Fibroblast of the aortic adventitia (primary cell): ENCODE measurements at regions not wholly inside any gene's neighbourhood (a gene's known extent, or its start where the extent isn't known, plus 50 kb on each side); places are given as distances from the start of the nearest gene placed in this dataset.

Experiments used
- DNase-seq: peaks from one replicate; pipeline ENCODE4 v3.0.0-alpha.2; 2010; ENCODE audit warnings: low read depth
- H3K4me3 ChIP-seq: 2 replicates; pipeline ENCODE4 v1.5.1; 2011; ENCODE audit warnings: low read depth, mild to moderate bottlenecking, control low read depth, low read length, moderate library complexity
- CTCF ChIP-seq: IDR thresholded peaks from 2 replicates; pipeline ENCODE4 v1.5.1; 2011; ENCODE audit warnings: mild to moderate bottlenecking, low read length, control low read depth, inconsistent platforms; ENCODE audit not compliant: insufficient read depth

DNA sequence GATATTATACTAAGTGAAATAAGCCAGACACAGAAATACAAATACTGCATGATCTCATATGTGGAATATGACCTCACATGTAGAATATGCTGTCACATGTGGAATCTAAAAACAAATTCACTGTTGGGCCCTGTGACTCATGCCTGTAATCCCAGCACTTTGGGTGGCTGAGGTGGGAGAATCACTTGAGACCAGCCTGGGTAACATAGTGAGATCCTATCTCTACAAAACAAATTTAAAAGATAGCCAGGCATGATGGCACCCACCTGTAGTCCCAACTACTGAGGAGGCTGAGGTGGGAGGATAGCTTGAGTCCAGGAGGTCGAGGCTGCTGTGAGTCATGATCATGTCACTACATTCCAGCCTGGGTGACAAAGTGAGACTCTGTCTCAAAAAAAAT lies 160.3 kb downstream of the PTEN start:
- DNase-seq = no peak
- no peak overlapping the region for H3K4me3 ChIP-seq
- no peak for TF ChIP-seq CTCF

DNA sequence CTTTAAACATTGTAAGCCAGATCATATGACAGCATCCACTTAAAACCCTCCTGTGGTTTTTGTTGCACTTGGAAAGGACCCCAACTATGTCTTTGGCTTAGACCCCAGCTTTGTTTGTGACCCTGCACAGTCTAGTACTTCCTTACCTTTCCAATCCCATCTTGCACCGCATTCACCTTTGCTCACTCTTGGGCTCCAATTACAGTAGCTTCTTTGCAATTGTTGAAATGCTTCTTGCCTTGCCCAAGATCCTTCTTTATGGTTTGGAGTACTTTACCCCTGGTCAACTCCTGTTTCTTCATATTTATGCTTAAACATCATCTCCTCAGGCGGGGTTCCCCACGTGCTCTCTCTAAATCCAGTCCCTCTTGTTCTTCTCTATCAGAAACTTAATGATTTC lies 162.6 kb downstream of the PTEN start:
- TF ChIP-seq CTCF = no peak
- DNase-seq = no peak

DNA sequence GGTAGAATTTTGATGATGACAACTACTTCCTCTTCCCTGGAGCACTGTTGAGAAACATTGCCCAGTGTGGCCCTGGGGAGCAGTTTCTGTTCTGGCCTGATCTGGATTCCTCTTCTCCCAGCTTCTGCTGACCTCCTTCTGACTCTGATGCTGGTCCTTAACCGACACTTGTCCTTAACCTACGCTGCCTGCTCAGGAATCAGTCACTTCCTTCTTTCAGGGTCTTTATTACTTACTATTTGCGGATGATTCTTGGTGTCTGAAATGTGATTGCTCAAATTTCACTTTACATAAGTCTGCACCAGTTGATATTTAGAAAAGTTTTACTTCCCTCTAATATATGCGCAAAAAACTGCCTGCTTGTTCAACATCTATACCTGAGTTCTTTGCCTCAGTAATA lies 164.1 kb downstream of the PTEN start:
- DNase-seq = no peak
- no peak overlapping the region for H3K4me3 ChIP-seq
- TF ChIP-seq CTCF = no peak

More for the DNA sequence above, 162.6 kb downstream of the PTEN start:
- H3K4me3 ChIP-seq = no peak overlapping the region

DNA sequence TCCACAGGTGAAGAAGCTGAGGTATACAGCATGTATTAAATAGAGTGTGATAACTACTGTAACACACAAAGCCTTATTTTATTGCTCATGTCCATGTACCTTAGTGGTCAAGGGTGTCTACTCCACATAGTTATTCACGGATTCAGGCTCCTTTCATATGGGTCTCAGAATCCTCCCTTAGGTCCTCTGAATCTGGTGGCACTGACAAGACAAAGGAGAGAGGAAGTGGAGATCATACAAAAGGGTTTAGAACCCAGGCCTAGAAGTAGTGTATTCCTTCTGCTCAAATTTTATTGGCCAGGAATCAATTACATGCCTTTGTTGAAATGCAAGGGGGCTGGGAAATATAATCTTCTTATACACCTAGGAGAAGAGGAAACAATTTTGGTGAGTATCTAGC lies 164.6 kb downstream of the PTEN start:
- DNase-seq = no peak
- no peak overlapping the region for H3K4me3 ChIP-seq
- no peak for TF ChIP-seq CTCF

DNA sequence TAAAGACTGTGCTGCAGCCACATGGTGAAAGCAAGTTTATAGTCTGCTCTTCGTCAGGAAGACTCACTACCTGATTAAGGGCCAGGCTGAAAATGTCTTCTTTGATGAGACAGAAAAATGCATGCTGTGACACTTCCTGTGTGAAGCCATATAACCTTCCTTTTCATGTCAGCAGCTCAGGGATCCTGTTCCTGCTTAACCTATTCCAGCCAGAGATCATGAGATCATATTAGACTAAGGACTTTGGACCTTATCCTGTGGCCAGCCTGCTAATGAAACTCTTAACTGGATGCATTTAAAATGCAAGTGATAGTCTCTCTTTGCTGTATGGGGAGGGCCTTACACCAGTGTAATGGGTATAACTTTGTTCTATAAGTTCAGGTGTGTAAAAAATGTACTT lies 165.2 kb downstream of the PTEN start:
- H3K4me3 ChIP-seq = no peak overlapping the region
- no peak for DNase-seq
- TF ChIP-seq CTCF = no peak

DNA sequence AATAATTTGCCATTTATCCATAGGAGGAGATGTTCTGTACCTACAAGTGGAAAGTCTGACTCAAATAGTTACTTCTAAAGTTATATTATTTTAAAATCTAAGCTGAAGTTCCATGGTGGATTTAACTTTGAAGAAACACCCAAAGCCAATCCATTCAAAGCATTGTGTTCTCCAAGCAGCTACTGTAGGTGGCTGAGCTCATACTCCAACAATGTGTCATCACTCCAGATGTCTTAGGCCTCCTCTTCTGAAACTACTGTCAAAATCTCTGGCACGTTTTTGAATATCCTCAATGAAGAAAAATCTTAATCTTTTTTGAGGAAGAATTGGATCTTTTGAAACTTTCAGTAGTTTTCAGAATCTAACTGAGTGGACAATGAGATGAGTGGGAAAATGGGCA lies 169.1 kb downstream of the PTEN start:
- peak; percentile 79 for DNase-seq
- TF ChIP-seq CTCF = no peak
- H3K4me3 ChIP-seq = no peak overlapping the region

GRCh38 chr10:88033385-88033784 lies 170.0 kb downstream of the PTEN start:
- no peak for TF ChIP-seq CTCF
- no peak for DNase-seq
- H3K4me3 ChIP-seq = no peak overlapping the region
